SK-N-SH treated with all-trans-retinoic acid at 6 μM for 48 hours (cell line): ENCODE measurements at regions not wholly inside any gene's neighbourhood (a gene's known extent, or its start where the extent isn't known, plus 50 kb on each side); places are given as distances from the start of the nearest gene placed in this dataset.

Experiments used
- ISL1 ChIP-seq: fragments of 250-450 bp; sonication (Bioruptor Pico); IDR thresholded peaks from 2 replicates; pipeline ENCODE4 v2.1.2; 2022; ENCODE audit warnings: mild to moderate bottlenecking, moderate library complexity
- OSR1 ChIP-seq: fragments of 250-450 bp; sonication (Bioruptor Pico); IDR thresholded peaks from 2 replicates; pipeline ENCODE4 v1.8.0; 2022; ENCODE audit warnings: moderate library complexity, mild to moderate bottlenecking, inconsistent platforms
- ZFP30 ChIP-seq: fragments of 450-650 bp; formaldehyde crosslinking; IDR thresholded peaks from 2 replicates; pipeline ENCODE4 v1.5.0; 2022; ENCODE audit warnings: mild to moderate bottlenecking, moderate library complexity
- ZNF565 ChIP-seq: fragments of 450-650 bp; formaldehyde crosslinking; conservative IDR thresholded peaks from 2 replicates; pipeline ENCODE4 v1.5.0; 2020; ENCODE audit warnings: low read depth, mild to moderate bottlenecking, moderate library complexity
- TF ChIP-seq, protein P1 (sequence below): fragments of 250-450 bp; sonication (Bioruptor Pico); IDR thresholded peaks from 2 replicates; pipeline ENCODE4 v1.8.0; 2020; ENCODE audit warnings: mild to moderate bottlenecking, moderate library complexity, borderline replicate concordance
- TF ChIP-seq, protein P2 (sequence below): fragments of 250-450 bp; sonication (Bioruptor Pico); IDR thresholded peaks from 2 replicates; pipeline ENCODE4 v1.8.0; 2021; ENCODE audit warnings: low read depth, mild to moderate bottlenecking, moderate library complexity, borderline replicate concordance

DNA sequence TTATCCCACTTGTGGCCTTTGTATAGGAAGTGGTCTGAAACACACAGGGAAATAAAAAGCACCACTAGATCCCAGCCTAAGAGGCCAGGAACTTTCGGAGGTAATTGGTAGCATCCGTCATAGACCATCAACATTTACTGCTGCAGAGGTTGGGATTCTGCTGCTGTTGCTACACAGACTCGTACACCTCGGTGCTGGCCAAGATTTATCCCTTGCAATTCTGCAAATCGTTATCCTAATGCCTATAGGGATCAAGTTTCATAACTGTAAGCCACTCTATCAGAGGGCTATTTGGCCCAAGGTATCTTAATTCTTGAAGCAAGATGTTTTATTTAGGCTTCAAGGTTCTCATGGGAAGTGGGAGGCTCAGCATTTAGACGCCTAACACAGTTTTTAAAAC is 913.6 kb downstream of the GALC start:
- TF ChIP-seq, protein P1, sequence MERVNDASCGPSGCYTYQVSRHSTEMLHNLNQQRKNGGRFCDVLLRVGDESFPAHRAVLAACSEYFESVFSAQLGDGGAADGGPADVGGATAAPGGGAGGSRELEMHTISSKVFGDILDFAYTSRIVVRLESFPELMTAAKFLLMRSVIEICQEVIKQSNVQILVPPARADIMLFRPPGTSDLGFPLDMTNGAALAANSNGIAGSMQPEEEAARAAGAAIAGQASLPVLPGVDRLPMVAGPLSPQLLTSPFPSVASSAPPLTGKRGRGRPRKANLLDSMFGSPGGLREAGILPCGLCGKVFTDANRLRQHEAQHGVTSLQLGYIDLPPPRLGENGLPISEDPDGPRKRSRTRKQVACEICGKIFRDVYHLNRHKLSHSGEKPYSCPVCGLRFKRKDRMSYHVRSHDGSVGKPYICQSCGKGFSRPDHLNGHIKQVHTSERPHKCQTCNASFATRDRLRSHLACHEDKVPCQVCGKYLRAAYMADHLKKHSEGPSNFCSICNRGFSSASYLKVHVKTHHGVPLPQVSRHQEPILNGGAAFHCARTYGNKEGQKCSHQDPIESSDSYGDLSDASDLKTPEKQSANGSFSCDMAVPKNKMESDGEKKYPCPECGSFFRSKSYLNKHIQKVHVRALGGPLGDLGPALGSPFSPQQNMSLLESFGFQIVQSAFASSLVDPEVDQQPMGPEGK (CRISPR knock-in tag): no peak
- TF ChIP-seq, protein P2, sequence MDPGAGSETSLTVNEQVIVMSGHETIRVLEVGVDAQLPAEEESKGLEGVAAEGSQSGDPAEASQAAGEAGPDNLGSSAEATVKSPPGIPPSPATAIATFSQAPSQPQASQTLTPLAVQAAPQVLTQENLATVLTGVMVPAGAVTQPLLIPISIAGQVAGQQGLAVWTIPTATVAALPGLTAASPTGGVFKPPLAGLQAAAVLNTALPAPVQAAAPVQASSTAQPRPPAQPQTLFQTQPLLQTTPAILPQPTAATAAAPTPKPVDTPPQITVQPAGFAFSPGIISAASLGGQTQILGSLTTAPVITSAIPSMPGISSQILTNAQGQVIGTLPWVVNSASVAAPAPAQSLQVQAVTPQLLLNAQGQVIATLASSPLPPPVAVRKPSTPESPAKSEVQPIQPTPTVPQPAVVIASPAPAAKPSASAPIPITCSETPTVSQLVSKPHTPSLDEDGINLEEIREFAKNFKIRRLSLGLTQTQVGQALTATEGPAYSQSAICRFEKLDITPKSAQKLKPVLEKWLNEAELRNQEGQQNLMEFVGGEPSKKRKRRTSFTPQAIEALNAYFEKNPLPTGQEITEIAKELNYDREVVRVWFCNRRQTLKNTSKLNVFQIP (CRISPR knock-in tag): no peak
- TF ChIP-seq ISL1 (CRISPR knock-in tag) (no peak), ZNF565 (CRISPR knock-in tag) (no peak), OSR1 (CRISPR knock-in tag) (no peak), ZFP30 (CRISPR knock-in tag) (no peak)
